Tibial nerve (tissue), 4 donors: ENCODE measurements at regions not wholly inside any gene's neighbourhood (a gene's known extent, or its start where the extent isn't known, plus 50 kb on each side); places are given as distances from the start of the nearest gene placed in this dataset.

Experiments used
- EP300 ChIP-seq, 2 donors: sonication (generic); formaldehyde crosslinking; IDR thresholded peaks; one replicate each; pipeline ENCODE4 v1.6.1; 2017; ENCODE audit warnings: antibody characterized with exemption in 2 of 2, mild to moderate bottlenecking in 1 of 2
- TF ChIP-seq, protein P1 (sequence below), 5 experiments: fragments of 200-600 bp in 3 of 5; fragments of 450-650 bp in 2 of 5; sonication (generic) in 3 of 5; IDR thresholded peaks; one replicate each; pipeline ENCODE4 v1.5.1; 2016 to 2019; ENCODE audit warnings: antibody characterized with exemption in 5 of 5, mild to moderate bottlenecking in 3 of 5, moderate library complexity in 2 of 5

DNA sequence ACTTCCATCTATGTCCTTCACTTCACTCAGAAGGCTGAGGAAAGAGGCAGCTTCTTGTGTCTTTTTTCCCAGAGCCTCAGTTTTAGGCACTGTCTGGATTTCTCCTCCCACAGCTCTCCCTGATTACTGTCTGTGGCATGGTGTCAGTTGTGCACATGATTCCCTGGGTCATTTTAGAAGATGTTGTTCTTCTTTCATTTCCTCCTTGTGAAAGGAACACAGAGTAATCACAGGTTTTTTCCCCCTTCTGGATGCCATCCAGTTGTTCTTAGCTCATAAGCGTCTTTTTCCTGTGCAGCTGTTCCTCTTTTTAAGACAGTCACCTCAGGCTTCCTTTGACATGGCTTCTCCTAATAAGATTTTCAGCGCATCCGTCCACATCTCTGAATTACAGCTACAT lies 212.2 kb downstream of the FAM181B start:
- TF ChIP-seq, protein P1, sequence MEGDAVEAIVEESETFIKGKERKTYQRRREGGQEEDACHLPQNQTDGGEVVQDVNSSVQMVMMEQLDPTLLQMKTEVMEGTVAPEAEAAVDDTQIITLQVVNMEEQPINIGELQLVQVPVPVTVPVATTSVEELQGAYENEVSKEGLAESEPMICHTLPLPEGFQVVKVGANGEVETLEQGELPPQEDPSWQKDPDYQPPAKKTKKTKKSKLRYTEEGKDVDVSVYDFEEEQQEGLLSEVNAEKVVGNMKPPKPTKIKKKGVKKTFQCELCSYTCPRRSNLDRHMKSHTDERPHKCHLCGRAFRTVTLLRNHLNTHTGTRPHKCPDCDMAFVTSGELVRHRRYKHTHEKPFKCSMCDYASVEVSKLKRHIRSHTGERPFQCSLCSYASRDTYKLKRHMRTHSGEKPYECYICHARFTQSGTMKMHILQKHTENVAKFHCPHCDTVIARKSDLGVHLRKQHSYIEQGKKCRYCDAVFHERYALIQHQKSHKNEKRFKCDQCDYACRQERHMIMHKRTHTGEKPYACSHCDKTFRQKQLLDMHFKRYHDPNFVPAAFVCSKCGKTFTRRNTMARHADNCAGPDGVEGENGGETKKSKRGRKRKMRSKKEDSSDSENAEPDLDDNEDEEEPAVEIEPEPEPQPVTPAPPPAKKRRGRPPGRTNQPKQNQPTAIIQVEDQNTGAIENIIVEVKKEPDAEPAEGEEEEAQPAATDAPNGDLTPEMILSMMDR (IDR thresholded peaks at IDR 0.05) = no peak
- peak; percentile 61 to 75 for TF ChIP-seq EP300 (IDR thresholded peaks at IDR 0.05)
